NCI-H1092 treated with DMSO at 0.1 percent for 48 hours (cell line): ENCODE measurements at regions not wholly inside any gene's neighbourhood (a gene's known extent, or its start where the extent isn't known, plus 50 kb on each side); places are given as distances from the start of the nearest gene placed in this dataset.
"Not testable (repeated sequence)": the region's sequence is repeated elsewhere in the genome, so short reads cannot be mapped to it uniquely, and the experiment has no call there.

ENCODE experiments used
- DNase-seq: peaks from one replicate; lab custom pipeline; 2025; lab: John Stamatoyannopoulos, UW

- DNase-seq = no peak
Measured at GRCh38 chr1:38746941-38747600, 112.5 kb downstream of the RRAGC start.

GRCh38 chr1:38746402-38746935 is 113.1 kb downstream of the RRAGC start:
- no peak for DNase-seq

GRCh38 chr1:38745476-38746401 is 113.8 kb downstream of the RRAGC start:
- DNase-seq = no peak

GRCh38 chr1:38744452-38745350 is 114.9 kb downstream of the RRAGC start:
- no peak for DNase-seq

GRCh38 chr1:38743184-38743583 is 116.4 kb downstream of the RRAGC start:
- DNase-seq = no peak

DNA sequence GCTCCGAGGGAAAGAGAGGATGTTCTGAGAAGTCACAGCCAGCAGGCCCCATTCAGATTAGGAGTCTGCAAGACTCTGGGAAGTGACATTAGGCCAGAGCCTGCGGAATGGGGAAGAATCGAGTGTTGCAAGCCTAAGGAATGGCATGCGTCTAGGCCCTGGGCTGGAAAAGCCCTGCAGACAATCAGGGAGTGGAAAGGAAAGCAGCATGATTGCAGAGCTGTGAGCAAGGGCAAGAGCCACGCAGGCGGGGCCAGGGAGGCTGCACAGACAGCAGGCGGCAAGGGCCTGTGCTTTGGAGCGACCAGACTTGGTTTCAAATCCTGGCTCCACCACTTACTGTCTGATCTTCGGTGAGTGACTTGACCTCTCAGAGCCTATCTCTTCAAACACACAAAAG is 118.2 kb downstream of the RRAGC start:
- no peak for DNase-seq

- DNase-seq = no peak
Measured at GRCh38 chr1:38740487-38740886, 119.1 kb downstream of the RRAGC start.

GRCh38 chr1:38738207-38738606 is 121.4 kb downstream of the RRAGC start:
- DNase-seq = no peak

- DNase-seq = no peak
Measured at GRCh38 chr1:38736399-38736798, 123.2 kb downstream of the RRAGC start.

DNA sequence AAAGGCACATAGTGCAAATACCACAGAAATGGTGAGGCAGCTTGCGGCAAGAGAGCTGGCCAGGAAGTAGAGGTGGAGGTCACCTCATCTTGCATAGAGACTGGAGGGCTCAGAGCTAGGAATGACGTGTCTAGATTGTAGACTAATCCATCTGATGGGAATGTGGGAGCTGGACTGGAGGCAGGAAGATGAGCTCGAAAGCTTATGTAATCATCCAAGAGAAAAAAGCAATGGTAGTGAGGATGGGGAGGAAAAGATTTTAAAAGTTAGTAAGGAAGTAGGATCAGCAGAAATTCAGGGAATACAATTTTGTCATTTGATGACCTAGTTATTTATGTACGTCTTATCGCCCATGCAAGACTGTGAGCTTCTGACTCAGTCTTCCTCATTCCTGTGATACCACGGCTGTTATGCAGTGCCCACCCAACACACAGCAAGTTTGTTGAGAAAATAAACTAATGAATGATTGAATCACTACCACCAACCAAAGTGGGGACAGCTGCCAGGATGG is 123.9 kb downstream of the RRAGC start:
- no peak for DNase-seq

GRCh38 chr1:38733761-38734160 is 125.8 kb downstream of the RRAGC start:
- DNase-seq = no peak

GRCh38 chr1:38730511-38731397 is 128.8 kb downstream of the RRAGC start:
- no peak for DNase-seq

DNA sequence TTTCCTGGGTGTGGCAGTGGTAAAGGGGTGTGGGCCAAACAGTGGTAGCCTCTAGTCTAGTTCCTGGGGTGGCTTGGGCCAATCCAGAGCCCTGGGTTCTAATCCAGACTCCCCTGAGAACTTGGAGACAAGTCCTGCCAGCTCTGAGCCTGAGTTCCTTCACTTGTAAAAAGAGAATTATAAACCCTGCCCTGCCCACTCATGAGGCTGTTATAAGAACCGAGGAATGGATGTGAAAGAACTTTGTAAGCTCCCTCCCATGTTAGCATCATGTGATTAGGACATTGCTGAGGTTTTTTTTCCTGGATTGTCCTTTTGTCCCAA is 131.0 kb downstream of the RRAGC start:
- no peak for DNase-seq

DNA sequence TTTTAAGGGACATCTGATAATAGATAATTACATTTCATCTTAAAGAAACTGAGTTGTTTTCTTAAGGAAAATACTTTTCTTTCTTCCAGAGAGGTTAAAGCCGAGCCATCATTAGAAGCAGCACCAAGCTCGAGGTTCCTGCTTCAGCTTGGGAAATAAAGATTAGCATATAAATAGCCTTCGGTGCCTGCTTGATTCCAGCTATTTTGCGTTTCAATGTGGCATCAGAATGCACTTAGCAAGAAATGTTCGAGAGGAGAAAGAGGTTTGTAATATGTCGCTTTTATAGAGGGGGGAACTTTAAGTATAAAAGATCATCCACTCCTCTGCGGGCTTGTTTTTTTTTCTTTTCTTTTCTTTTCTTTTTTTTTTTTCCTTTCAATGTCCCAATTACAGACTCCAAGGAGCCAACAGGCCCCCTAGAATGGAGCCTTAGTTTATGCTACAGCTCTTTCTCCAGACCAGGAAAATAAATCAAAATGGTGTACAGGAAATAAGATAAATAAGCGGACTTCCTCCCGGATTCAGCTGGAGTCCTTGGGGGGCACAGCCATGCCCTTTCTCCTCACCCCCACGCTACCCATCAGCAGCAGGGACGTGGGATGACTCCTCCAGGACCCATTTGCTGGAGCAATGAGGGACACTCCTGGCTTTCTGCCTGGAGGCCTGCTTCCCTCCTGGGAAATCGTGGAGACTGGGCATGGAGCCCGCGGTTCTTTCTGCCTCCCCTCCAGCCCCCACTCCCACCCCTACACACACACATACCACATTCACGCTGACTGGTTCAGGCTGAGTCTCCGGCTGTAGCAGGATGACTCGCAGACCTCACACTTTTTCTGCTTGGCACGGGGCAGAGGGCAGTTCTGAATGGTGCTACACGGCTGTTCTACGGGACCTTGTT is 131.6 kb downstream of the RRAGC start:
- peak; percentile 30 for DNase-seq

GRCh38 chr1:38725321-38725961 is 134.1 kb downstream of the RRAGC start:
- DNase-seq = not testable (repeated sequence)

GRCh38 chr1:38724160-38725131 is 135.1 kb downstream of the RRAGC start:
- no peak for DNase-seq

- DNase-seq = no peak
Measured at GRCh38 chr1:38721816-38722215, 137.8 kb downstream of the RRAGC start.

DNA sequence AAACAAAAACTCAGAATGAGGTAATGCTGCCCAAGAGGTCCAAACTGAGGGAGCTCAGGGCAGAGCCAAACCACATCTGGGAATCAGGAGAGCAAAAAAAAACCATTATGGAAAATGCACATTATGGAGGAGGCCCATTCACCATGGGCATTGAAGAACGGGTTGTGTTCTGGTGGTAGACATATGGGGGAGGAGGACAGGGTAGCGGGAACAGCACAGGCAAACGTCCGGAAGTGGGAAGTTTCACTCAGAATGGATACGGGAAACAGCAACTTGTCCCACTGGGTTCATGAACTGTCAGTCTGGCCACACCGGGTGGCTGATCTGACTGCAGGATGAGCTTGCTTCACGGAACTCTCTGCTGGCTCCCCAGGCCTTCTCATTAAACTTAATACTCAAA is 139.7 kb downstream of the RRAGC start:
- DNase-seq = no peak
